Common myeloid progenitor, CD34-positive (primary cell): ENCODE measurements at regions not wholly inside any gene's neighbourhood (a gene's known extent, or its start where the extent isn't known, plus 50 kb on each side); places are given as distances from the start of the nearest gene placed in this dataset.

ENCODE experiments used
- CTCF ChIA-PET: fragments of 350-600 bp; sonication (Branson Sonifier 250); formaldehyde crosslinking; loops from one replicate; lab custom pipeline; 2021; ENCODE audit warnings: antibody characterized with exemption; lab: Charles Lee
- POLR2A ChIA-PET: fragments of 350-600 bp; sonication (Branson Sonifier 250); formaldehyde crosslinking; loops from one replicate; lab custom pipeline; 2021; ENCODE audit warnings: antibody characterized with exemption; lab: Charles Lee
- DNase-seq, 3 donors: peaks; one replicate each; pipeline versions ENCODE4 v3.0.0 to v3.0.0-alpha.2; 2013
- H3K27ac ChIP-seq, 2 experiments: 1 replicate in 1 of 2; 2 replicates in 1 of 2; pipeline ENCODE4 v1.7.0; 2013; ENCODE audit warnings: inconsistent platforms in 2 of 2, low read length in 2 of 2, mild to moderate bottlenecking in 2 of 2, low read depth in 1 of 2, moderate library complexity in 1 of 2; ENCODE audit not compliant: severe bottlenecking in 2 of 2, insufficient read depth in 1 of 2, poor library complexity in 1 of 2
- H3K27me3 ChIP-seq, 5 experiments: replicated peaks in 2 of 5; 1 replicate in 3 of 5; 2 replicates in 2 of 5; pipeline versions ENCODE4 v1.6.1 to v1.7.0; 2013; ENCODE audit warnings: low read length in 4 of 5, mild to moderate bottlenecking in 2 of 5, moderate library complexity in 2 of 5, inconsistent platforms in 1 of 5; ENCODE audit not compliant: insufficient read depth in 5 of 5, control insufficient read depth in 4 of 5
- H3K36me3 ChIP-seq, 4 experiments: 1 replicate in 2 of 4; 2 replicates in 2 of 4; pipeline versions ENCODE4 v1.6.1 to v1.7.0; 2013; ENCODE audit warnings: low read length in 3 of 4, control low read depth in 1 of 4, mild to moderate bottlenecking in 1 of 4; ENCODE audit not compliant: control insufficient read depth in 4 of 4, insufficient read depth in 4 of 4
- H3K4me1 ChIP-seq, 4 experiments: 1 replicate in 3 of 4; 2 replicates in 1 of 4; pipeline versions ENCODE4 v1.6.1 to v1.7.1; 2013; ENCODE audit warnings: low read length in 3 of 4, mild to moderate bottlenecking in 3 of 4, control low read depth in 1 of 4, inconsistent platforms in 1 of 4, moderate library complexity in 1 of 4; ENCODE audit not compliant: control insufficient read depth in 4 of 4, insufficient read depth in 4 of 4; ENCODE audit errors: control extremely low read depth in 1 of 4
- H3K4me3 ChIP-seq, 7 experiments: 1 replicate in 4 of 7; 2 replicates in 3 of 7; pipeline versions ENCODE4 v1.5.1 to v1.7.0; 2013; ENCODE audit warnings: mild to moderate bottlenecking in 7 of 7, low read length in 6 of 7, moderate library complexity in 6 of 7, inconsistent platforms in 2 of 7, low read depth in 2 of 7, control low read depth in 1 of 7; ENCODE audit not compliant: insufficient read depth in 4 of 7, control insufficient read depth in 1 of 7; ENCODE audit errors: extremely low read depth in 1 of 7
- H3K9me3 ChIP-seq, 5 experiments: 1 replicate in 4 of 5; 2 replicates in 1 of 5; pipeline versions ENCODE4 v1.6.1 to v1.7.1; 2013; ENCODE audit warnings: low read length in 4 of 5, mild to moderate bottlenecking in 2 of 5, inconsistent platforms in 1 of 5, low read depth in 1 of 5, moderate library complexity in 1 of 5; ENCODE audit not compliant: control insufficient read depth in 4 of 5, insufficient read depth in 2 of 5; ENCODE audit errors: control extremely low read depth in 1 of 5
- WGBS: methylation state at CpG from one replicate; pipeline ENCODE4 v1.1.5; 2013; ENCODE audit not compliant: insufficient coverage; 5-methylcytosine and 5-hydroxymethylcytosine counted together

GRCh38 chr7:123282181-123282580 is 82.4 kb upstream of the SLC13A1 start:
- Histone ChIP-seq H3K4me3 (no peak overlapping the region), H3K27me3 (no peaks in the 10 kb centered on the region), H3K9me3 (no peaks in the 10 kb centered on the region), H3K4me1 (no peaks in the 10 kb centered on the region), H3K27ac (no peak overlapping the region), H3K36me3 (no peaks in the 10 kb centered on the region)
- POLR2A ChIA-PET, result no interaction called here
- DNase-seq, result no peak
- CTCF ChIA-PET, result no interaction called here

- Histone ChIP-seq H3K9me3 (no peaks in the 10 kb centered on the region), H3K4me1 (no peaks in the 10 kb centered on the region), H3K36me3 (no peaks in the 10 kb centered on the region), H3K27ac (no peak overlapping the region), H3K27me3 (no peaks in the 10 kb centered on the region), H3K4me3 (no peak overlapping the region)
- ChIA-PET POLR2A (no interaction called here), CTCF (no interaction called here)
- no peak for DNase-seq
Observed at GRCh38 chr7:123279949-123280348, 80.2 kb upstream of the SLC13A1 start.

DNA sequence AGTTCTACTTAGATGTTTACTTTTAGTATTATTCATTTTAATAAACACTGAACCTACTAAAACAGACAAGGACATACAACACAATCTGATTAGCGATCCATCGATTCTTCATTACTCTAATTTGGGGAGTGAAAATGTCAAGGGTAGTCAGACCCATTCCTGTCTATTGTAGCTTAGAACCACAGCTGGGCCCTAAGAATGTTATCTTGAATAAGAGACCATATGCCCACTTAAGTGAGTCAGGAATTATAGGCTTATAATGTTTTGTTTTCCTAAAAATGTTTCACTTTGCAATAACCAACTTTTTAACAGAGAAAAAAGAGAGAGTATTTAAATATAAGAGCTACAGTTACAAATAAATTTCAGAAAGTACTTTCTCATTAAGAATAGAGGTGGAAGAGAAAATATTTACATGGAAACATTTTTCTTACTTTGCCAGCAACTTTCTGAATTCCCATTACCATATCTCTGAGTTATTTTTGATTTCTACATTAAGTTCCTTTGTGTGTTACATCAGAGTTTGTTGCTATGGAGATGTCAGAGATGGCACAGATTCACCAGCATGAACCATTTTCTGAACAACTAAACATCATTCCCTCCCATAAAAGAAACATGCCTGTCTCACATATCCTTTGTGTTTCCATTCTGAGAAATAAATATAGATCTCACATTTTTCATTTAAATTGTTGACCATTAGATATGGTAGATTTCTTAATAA is 75.4 kb upstream of the SLC13A1 start:
- no peak overlapping the region for H3K27ac ChIP-seq
- H3K27me3 ChIP-seq, result no peaks in the 10 kb centered on the region
- H3K4me3 ChIP-seq, result no peak overlapping the region
- no peaks in the 10 kb centered on the region for H3K4me1 ChIP-seq
- WGBS, result no CpG with 5 or more reads among the region's 2 CpGs
- ChIA-PET CTCF (no interaction called here), POLR2A (no interaction called here)
- no peaks in the 10 kb centered on the region for H3K36me3 ChIP-seq
- no peak for DNase-seq
- H3K9me3 ChIP-seq, result no peaks in the 10 kb centered on the region

DNA sequence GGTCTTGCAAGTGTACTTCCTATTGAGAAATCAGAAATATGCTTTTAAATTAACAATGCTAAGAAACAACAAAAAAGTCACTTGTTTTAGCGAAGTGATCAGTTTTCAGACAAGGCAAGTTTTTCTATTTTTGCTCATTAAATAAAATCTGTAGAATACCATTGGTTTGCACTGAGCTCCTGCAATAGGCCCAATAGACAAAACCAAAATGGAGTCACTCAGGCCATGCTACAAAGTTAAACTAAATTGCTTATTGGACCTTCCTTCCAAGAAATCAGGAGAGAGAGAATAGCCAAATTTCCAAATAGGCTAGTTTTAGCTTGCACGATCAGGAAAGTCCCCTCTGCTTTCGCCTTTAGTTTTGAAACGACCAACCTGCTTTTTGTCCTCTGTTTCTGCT is 73.4 kb upstream of the SLC13A1 start:
- no peaks in the 10 kb centered on the region for H3K36me3 ChIP-seq
- POLR2A ChIA-PET, result no interaction called here
- WGBS, result 91% methylated on average over 3 of the region's 4 CpGs

GRCh38 chr7:123271856-123272255 is 72.1 kb upstream of the SLC13A1 start:
- H3K4me1 ChIP-seq, result no peaks in the 10 kb centered on the region
- ChIA-PET POLR2A (no interaction called here), CTCF (no interaction called here)
- WGBS, result 96% methylated on average over 2 of the region's 2 CpGs
- H3K27me3 ChIP-seq, result no peaks in the 10 kb centered on the region
- no peaks in the 10 kb centered on the region for H3K36me3 ChIP-seq
- H3K9me3 ChIP-seq, result no peaks in the 10 kb centered on the region
- no peak for DNase-seq
- H3K27ac ChIP-seq, result no peak overlapping the region
- no peak overlapping the region for H3K4me3 ChIP-seq

More for the DNA sequence above, 73.4 kb upstream of the SLC13A1 start:
- H3K27me3 ChIP-seq, result no peaks in the 10 kb centered on the region
- no peaks in the 10 kb centered on the region for H3K4me1 ChIP-seq
- H3K4me3 ChIP-seq, result no peak overlapping the region
- DNase-seq, result no peak
- CTCF ChIA-PET, result no interaction called here
- H3K27ac ChIP-seq, result no peak overlapping the region
- no peaks in the 10 kb centered on the region for H3K9me3 ChIP-seq

DNA sequence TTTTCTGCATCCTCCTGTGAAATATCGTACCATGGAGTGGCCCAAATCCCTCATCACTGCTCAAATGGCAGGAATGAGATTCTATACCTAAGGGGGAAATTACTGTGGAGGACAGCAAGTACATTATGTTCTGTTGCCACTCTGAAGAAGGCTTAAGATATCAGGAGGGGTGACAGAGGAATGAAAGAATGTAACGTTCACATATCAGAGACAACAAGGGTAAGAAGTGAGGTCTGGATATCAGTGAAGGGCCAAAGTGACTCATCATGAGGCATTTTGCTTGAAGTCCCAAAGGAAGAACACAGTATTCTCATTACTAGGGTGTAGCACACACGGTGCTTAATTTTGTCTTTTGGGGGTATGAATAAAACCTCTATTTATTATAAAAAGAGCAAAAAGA is 71.5 kb upstream of the SLC13A1 start:
- no peak overlapping the region for H3K27ac ChIP-seq
- no peak for DNase-seq
- H3K9me3 ChIP-seq, result no peaks in the 10 kb centered on the region
- ChIA-PET CTCF (no interaction called here), POLR2A (no interaction called here)
- H3K4me1 ChIP-seq, result no peaks in the 10 kb centered on the region
- H3K36me3 ChIP-seq, result no peaks in the 10 kb centered on the region
- no peaks in the 10 kb centered on the region for H3K27me3 ChIP-seq
- WGBS, result 83% methylated on average over 2 of the region's 3 CpGs
- H3K4me3 ChIP-seq, result no peak overlapping the region

DNA sequence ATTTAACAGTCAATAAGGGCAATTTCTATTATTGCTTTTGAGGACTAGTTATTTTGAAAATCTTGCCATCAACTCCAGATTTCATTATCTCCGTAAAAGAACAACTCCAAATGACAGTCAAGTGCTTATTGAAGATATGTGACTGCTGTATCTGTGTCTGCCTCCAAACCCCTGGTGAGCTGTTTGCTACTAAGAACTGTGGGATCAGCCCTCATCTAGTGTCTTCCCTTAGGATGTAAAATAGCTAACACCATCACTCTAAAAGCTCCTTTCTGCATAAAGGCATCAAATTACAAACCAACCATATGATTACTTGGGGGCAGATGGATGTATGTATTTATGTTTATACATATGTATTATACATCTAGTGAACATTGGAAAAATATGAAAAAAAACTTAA is 70.8 kb upstream of the SLC13A1 start:
- no CpG with 5 or more reads among the region's 1 CpG for WGBS
- no peak overlapping the region for H3K27ac ChIP-seq
- H3K36me3 ChIP-seq, result no peaks in the 10 kb centered on the region
- CTCF ChIA-PET, result no interaction called here
- no peaks in the 10 kb centered on the region for H3K9me3 ChIP-seq
- POLR2A ChIA-PET, result no interaction called here
- no peak for DNase-seq
- H3K4me1 ChIP-seq, result no peaks in the 10 kb centered on the region
- H3K4me3 ChIP-seq, result no peak overlapping the region
- H3K27me3 ChIP-seq, result no peaks in the 10 kb centered on the region
